Fibroblast of the conjunctiva (primary cell): ENCODE measurements at regions not wholly inside any gene's neighbourhood (a gene's known extent, or its start where the extent isn't known, plus 50 kb on each side); places are given as distances from the start of the nearest gene placed in this dataset.

ENCODE experiments used
- DNase-seq: peaks from one replicate; pipeline ENCODE4 v3.0.0-alpha.2; 2010; ENCODE audit warnings: low read depth

DNA sequence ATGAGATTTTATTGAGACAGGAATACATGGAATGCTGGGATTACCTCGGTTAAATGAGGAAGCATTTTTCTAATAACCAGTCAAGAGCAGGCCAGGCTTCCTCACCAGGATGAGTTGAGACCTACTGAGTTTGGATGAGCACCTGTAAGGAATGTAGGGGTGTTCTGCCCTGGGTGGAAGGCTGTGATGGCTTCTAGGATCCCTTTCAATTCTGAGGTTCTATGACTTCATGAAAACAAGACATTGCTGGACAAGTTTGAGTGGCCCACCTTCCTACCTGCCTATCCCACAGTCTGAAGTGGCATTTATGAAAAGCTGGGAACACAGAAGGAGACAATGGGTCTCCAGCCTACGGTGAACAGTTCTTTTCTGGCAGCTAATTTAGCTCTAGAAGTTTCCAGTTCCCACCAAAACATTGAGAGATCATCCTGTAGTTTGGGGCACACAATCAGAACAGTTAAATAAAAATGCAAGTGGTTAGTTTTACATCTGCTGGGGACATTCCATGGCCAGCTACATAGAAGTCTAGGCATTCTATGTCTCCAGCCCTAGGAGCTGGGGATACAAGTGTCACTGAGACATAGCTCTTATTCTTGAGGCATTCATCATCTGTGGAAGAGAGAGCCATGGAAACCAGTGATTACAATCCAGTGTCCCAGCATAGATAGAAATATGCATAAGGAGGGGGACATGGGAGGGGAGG is 51.3 kb upstream of the TSPAN2 start:
- no peak for DNase-seq

DNA sequence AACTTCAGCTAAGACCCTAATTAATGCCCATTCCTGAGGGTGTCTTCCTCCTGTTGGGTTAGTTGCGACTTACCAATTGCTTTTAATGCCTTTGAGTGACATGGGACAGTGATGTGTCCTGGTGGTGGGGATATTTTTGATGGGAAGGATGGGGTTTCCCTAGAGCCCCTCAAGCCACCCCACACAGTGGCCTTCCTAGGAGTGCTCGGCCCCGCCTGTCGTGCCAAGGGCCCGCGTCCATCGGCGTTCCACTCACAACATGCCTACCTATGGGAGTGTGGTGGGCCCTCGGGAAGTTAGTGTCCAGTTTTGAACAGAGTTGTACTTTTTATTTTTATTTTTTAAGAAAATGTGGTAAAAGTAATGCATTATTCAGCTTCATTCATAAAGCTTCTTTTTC is 50.1 kb upstream of the TSPAN2 start:
- no peak for DNase-seq
